ENCODE measurements at regions not wholly inside any gene's neighbourhood (a gene's known extent, or its start where the extent isn't known, plus 50 kb on each side); places are given as distances from the start of the nearest gene placed in this dataset.

- 89 to 90% methylated on average over 5 of the region's 5 CpGs for WGBS, 2 donors
- no peaks in the 10 kb centered on the region for H3K36me3 ChIP-seq (ENCODE audit: low read depth, missing control alignments)
- H3K27me3 ChIP-seq = no peaks in the 10 kb centered on the region
- no peak for DNase-seq
- H3K9me3 ChIP-seq = no peaks in the 10 kb centered on the region
- intact Hi-C loops (cut with DNase I; ENCODE audit: low total_unique reads) = no loop called here
- H3K27ac ChIP-seq = no peak overlapping the region
- no peak overlapping the region for H3K4me3 ChIP-seq
- TF ChIP-seq POLR2A (IDR thresholded peaks at IDR 0.05) (no peak), CTCF (IDR thresholded peaks at IDR 0.05) (no peak)
- no peaks in the 10 kb centered on the region for H3K4me1 ChIP-seq
Measured at GRCh38 chr3:177959188-177959587, 577.0 kb upstream of the KCNMB2 start.

GRCh38 chr3:177960014-177960413 lies 576.2 kb upstream of the KCNMB2 start:
- no peak overlapping the region for H3K27ac ChIP-seq
- no peaks in the 10 kb centered on the region for H3K9me3 ChIP-seq
- peak; percentile 16 for DNase-seq
- H3K4me1 ChIP-seq = no peaks in the 10 kb centered on the region
- H3K36me3 ChIP-seq (ENCODE audit: low read depth, missing control alignments) = no peaks in the 10 kb centered on the region
- WGBS, 2 donors = 63 to 66% methylated on average over 2 of the region's 2 CpGs
- no peaks in the 10 kb centered on the region for H3K27me3 ChIP-seq
- intact Hi-C loops (cut with DNase I; ENCODE audit: low total_unique reads) = no loop called here
- TF ChIP-seq POLR2A (IDR thresholded peaks at IDR 0.05) (no peak), CTCF (IDR thresholded peaks at IDR 0.05) (no peak)
- no peak overlapping the region for H3K4me3 ChIP-seq

- Histone ChIP-seq H3K27ac (no peak overlapping the region), H3K9me3 (no peaks in the 10 kb centered on the region), H3K4me3 (no peak overlapping the region), H3K36me3 (ENCODE audit: low read depth, missing control alignments) (no peaks in the 10 kb centered on the region), H3K27me3 (no peaks in the 10 kb centered on the region), H3K4me1 (no peaks in the 10 kb centered on the region)
- intact Hi-C loops (cut with DNase I; ENCODE audit: low total_unique reads) = no loop called here
- no peak for DNase-seq
- no peak for TF ChIP-seq POLR2A (IDR thresholded peaks at IDR 0.05)
- no peak for TF ChIP-seq CTCF (IDR thresholded peaks at IDR 0.05)
Measured at GRCh38 chr3:177960722-177961121, 575.5 kb upstream of the KCNMB2 start.

- WGBS, 2 donors = 90% methylated on average over 3 of the region's 3 CpGs
- no peaks in the 10 kb centered on the region for H3K4me1 ChIP-seq
- intact Hi-C loops (cut with DNase I; ENCODE audit: low total_unique reads) = no loop called here
- no peak for DNase-seq
- no peaks in the 10 kb centered on the region for H3K27me3 ChIP-seq
- no peaks in the 10 kb centered on the region for H3K36me3 ChIP-seq (ENCODE audit: low read depth, missing control alignments)
- TF ChIP-seq POLR2A (IDR thresholded peaks at IDR 0.05) = no peak
- no peak for TF ChIP-seq CTCF (IDR thresholded peaks at IDR 0.05)
- H3K4me3 ChIP-seq = no peak overlapping the region
- no peak overlapping the region for H3K27ac ChIP-seq
- H3K9me3 ChIP-seq = no peaks in the 10 kb centered on the region
Measured at GRCh38 chr3:177961784-177962183, 574.5 kb upstream of the KCNMB2 start.

- 89 to 100% methylated on average over 1 of the region's 1 CpG for WGBS, 2 donors
- no peak for DNase-seq
- TF ChIP-seq POLR2A (IDR thresholded peaks at IDR 0.05) (no peak), CTCF (IDR thresholded peaks at IDR 0.05) (no peak)
- Histone ChIP-seq H3K27ac (no peak overlapping the region), H3K9me3 (no peaks in the 10 kb centered on the region), H3K4me1 (no peaks in the 10 kb centered on the region), H3K4me3 (no peak overlapping the region), H3K36me3 (ENCODE audit: low read depth, missing control alignments) (no peaks in the 10 kb centered on the region), H3K27me3 (no peaks in the 10 kb centered on the region)
- intact Hi-C loops (cut with DNase I; ENCODE audit: low total_unique reads) = no loop called here
Measured at GRCh38 chr3:177966493-177966892, 569.7 kb upstream of the KCNMB2 start.

All from testis (tissue), 2 donors.